NK-92 treated with Interleukin-12 subunit alpha and Interleukin-12 subunit beta, amount 100 ng/mL, for 24 hours (cell line): ENCODE measurements at regions not wholly inside any gene's neighbourhood (a gene's known extent, or its start where the extent isn't known, plus 50 kb on each side); places are given as distances from the start of the nearest gene placed in this dataset.
"Not testable (repeated sequence)": the region's sequence is repeated elsewhere in the genome, so short reads cannot be mapped to it uniquely, and the experiment has no call there.

Experiments used
- DNase-seq: peaks from one replicate; lab custom pipeline; 2025; lab: John Stamatoyannopoulos, UW

- DNase-seq: no peak
Measured at GRCh38 chr5:45060724-45061123, 252.0 kb downstream of the MRPS30 start.

- no peak for DNase-seq
Measured at GRCh38 chr5:45062044-45062443, 253.3 kb downstream of the MRPS30 start.

- no peak for DNase-seq
Measured at GRCh38 chr5:45081082-45081481, 272.3 kb downstream of the MRPS30 start.

- no peak for DNase-seq
Measured at GRCh38 chr5:45089870-45090269, 281.1 kb downstream of the MRPS30 start.

GRCh38 chr5:45093377-45093776 lies 284.6 kb downstream of the MRPS30 start:
- DNase-seq: no peak

- no peak for DNase-seq
Measured at GRCh38 chr5:45094876-45095440, 286.2 kb downstream of the MRPS30 start.

- no peak for DNase-seq
Measured at GRCh38 chr5:45098483-45098882, 289.7 kb downstream of the MRPS30 start.

- no peak for DNase-seq
Measured at GRCh38 chr5:45101146-45101545, 292.4 kb downstream of the MRPS30 start.

- DNase-seq: no peak
Measured at GRCh38 chr5:45105491-45105994, 296.8 kb downstream of the MRPS30 start.

- no peak for DNase-seq
Measured at GRCh38 chr5:45109062-45109461, 300.3 kb downstream of the MRPS30 start.

GRCh38 chr5:45109636-45110035 lies 300.9 kb downstream of the MRPS30 start:
- DNase-seq: no peak

- no peak for DNase-seq
Measured at GRCh38 chr5:45110399-45110798, 301.7 kb downstream of the MRPS30 start.

- DNase-seq: no peak
Measured at GRCh38 chr5:45113726-45114125, 305.0 kb downstream of the MRPS30 start.

- no peak for DNase-seq
Measured at GRCh38 chr5:45132972-45133371, 324.2 kb downstream of the MRPS30 start.

- DNase-seq: no peak
Measured at GRCh38 chr5:45162974-45163373, 354.2 kb downstream of the MRPS30 start.

GRCh38 chr5:45171563-45171962 lies 362.8 kb downstream of the MRPS30 start:
- DNase-seq: no peak

GRCh38 chr5:45172634-45173033 lies 363.9 kb downstream of the MRPS30 start:
- DNase-seq: not testable (repeated sequence)

- no peak for DNase-seq
Measured at GRCh38 chr5:45179686-45180085, 370.9 kb downstream of the MRPS30 start.

GRCh38 chr5:45189042-45189441 lies 380.3 kb downstream of the MRPS30 start:
- DNase-seq: no peak

- DNase-seq: no peak
Measured at GRCh38 chr5:45189481-45189880, 380.7 kb downstream of the MRPS30 start.

GRCh38 chr5:45195026-45195425 lies 386.3 kb downstream of the MRPS30 start:
- no peak for DNase-seq
